NCI-H526 treated with DMSO at 0.1 percent for 48 hours (cell line): ENCODE measurements at regions not wholly inside any gene's neighbourhood (a gene's known extent, or its start where the extent isn't known, plus 50 kb on each side); places are given as distances from the start of the nearest gene placed in this dataset.
A peak's percentile ranks its signal among the peaks of the same experiment; 100 is the strongest.

Source experiments
- DNase-seq: peaks from one replicate; lab custom pipeline; 2025; lab: John Stamatoyannopoulos, UW

DNA sequence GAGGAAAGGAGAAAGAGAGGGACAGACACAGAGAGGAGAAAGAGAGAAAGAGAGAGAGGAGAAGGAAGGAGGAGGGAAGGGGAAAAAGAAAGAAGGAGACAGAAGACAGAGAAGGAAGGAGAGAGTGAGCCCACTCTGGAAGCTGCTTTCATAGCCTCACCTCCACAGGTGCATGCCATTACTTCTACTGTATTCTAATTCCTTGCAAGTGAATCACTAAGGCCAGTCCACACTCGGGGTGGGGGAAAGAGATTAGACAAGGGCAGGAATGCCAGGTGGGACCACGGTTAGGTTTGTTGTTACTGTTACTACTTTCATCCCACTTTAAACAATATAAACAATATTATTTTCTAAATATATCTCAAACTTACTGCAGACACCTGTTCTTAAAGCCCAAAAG, 684.5 kb upstream of the ARGLU1 start:
- no peak for DNase-seq

DNA sequence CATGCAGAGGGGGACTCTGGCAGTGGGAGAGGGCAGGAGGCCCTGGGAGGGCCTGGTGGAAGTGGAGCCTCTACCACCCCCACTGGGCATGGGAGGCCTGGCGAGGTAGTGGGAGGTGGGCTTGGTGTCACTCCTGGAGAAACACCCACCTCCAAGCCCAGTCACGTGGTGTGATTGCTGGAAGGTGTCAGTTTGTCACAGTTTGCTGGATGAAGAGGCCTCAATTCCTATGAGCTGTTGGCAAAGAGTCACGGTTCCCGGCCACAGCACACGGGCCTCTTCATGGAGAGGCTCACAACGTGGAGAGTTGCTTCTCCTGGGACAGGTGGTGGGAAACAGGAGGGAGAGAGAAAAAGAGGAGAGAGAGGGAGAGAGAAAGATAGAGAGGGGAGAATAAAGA, 684.1 kb upstream of the ARGLU1 start:
- no peak for DNase-seq

DNA sequence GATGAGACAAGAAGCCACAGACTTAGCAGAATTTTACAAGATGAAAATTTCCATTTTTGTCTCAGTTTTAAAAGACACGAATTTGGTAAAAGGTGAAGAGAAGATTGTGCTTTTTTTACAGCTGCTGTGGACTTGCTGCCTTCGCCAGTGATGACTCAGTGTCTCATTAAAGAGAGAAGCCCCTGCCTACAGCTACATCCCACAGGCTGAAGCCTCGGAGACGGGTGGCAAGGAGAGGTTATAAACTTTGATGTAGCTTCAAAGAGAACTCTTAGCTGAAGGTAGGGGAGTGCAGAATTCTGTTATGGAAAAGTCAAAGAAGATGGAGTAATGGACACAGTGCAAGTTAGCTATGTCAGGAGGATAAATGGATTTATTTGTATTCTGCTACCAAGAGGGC, 683.4 kb upstream of the ARGLU1 start:
- DNase-seq: no peak

DNA sequence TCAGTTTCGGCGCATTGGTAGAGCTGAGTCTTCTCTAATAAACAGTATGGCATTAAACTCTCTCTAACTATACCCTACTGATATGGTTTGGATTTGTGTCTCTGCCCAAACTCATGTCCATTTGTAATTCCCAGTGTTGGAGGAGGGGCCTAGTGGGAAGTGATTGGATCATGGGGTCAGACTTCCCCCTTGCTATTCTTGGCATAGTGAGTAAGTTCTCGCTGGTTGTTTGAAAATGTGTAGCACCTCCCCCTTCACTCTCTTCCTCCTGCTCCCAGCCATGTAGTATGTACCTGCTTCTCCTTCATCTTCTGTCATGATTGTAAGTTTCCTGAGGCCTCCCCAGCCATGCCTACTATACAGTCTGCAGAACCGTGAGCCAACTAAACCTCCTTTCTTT, 682.7 kb upstream of the ARGLU1 start:
- no peak for DNase-seq

DNA sequence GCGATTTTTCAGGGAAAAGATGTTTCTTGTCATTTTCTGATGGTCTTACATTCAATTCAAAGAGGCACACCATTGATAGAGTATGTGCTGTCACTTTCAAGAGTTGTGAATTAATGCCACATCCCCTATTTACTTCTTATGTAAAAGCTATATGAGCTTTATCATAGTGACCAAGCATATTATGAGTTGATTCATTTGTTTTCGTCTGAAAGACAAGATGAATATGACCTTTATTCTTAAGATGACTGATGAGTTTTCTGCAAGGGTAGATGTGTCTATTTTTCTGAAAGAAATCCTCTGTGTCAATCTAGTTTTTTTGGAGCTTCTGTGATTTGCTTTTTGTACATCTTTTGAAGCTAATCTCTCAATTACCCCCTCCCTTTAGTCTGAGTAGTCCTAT, 676.3 kb upstream of the ARGLU1 start:
- no peak for DNase-seq

DNA sequence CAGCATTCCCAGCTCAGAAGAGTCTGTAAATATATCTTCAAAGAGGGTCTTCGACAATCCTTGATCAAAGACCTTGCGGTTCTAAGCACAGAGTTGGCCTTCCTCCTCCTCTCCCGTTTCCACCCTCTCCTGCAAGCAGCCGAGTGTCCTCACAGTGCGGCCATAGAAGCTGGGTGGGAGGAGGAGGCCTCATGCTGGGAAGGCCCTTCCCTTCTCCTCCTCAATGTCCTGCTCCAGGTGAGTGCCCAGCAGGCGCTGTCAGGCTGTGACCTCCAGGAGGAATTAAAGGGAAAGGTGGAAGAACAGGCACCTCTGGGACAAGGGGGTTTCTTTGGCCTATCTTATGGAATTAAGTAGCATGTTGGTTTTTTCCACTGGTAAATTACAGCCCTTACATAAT, 674.2 kb upstream of the ARGLU1 start:
- no peak for DNase-seq

DNA sequence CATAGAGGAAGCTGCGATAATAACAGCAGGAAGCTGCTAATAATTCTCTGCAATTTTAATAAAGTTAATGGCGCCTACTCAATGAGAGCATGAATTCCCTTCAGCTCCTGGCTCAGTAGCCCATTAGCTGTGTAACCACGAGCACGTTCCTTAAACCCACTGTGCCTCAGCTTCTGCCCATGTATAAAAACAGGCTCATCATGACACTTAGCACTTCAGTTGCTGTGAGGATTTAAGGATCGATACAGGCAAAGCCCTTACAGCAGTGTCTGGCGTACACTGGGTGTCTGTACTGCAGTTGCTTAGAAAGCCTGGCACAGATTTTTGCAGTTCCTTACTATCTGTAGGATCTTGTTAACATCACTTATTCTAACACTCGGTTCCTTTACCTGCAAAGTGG, 673.4 kb upstream of the ARGLU1 start:
- DNase-seq: no peak

DNA sequence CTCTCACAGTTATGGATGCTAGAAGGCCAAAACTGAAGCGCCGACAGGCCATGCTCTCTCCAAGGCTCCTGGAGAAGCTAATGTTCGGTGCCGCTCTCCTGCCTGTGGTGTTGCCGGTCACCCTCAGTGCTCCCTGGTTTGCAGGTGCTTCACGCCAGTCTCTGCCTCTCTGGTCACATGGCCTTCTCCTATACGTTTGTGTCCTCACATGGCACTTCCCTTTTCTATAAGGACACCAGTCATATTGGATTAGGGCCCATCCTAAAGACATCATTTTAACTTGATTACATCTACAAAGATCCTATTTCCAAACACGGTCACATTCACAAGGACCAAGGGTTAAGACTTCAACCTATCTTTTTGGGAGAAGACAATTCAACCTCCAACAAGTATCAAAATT, 671.3 kb upstream of the ARGLU1 start:
- no peak for DNase-seq

DNA sequence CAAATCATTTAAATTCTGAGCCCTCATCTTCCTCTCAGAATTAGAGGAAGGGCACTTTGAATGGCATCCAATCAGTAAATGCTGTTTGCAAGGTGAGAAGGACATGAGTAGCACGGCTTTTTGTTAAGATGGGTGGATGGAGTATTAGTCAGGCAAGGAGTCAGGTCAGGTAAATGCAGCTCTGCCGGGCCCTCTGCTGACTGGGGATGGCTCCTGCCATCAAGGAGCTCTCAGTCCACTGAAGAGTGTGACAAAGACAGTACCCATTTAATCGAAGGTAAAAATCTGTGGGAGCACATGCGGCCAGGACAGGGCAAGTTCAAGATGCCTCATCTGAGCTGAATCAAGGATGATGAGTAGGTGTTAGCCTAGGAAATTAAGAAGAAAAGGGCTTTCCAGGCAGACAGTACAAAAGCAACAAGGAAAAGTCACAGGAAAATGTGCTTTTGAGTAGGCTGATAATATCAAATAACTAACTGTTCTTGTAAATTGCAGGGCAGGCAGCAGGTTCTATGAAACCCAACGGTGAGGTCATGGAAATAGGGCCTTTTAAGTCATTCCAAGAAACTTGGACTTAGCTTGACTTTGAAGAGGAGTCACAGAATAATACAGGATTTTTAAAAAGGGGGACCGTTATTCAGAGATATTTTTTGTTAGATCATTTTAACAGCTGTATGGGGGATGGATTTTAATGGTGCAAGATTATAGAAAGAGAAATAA, 670.5 kb upstream of the ARGLU1 start:
- DNase-seq: no peak

DNA sequence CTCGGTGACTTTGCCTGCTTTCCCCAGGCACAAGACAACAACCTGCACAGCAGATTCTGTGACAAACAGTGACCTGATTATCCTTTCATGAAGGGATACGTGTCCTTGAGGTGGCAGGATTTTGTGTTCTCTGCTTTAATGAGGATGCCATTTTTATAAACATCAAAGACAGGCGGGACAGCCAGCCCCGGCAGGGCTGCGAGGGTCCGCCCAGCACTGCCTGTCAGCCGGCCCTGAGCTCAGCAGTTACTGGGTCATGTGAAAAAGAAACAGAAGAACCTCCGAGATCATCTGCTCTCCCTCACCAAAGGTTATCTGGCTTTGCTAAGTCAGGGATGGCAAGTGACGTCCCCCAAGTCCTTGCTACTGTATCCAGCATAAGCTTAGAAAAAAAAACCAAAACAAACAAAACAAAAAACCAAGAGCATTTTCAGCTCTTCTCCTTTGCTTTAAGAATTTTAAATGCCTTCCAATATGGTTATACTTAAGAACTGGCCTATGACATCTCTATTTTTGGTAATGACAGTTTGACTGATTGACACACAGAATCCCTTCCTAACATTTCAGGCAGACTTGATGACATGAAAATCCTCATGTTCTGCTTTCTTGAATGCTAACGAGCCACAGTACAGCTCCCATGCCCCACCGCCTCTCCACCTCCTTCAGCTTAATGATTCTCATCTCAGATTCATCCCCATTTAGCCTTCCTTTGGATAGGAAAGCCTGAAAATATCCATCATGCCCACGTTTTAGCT, 666.6 kb upstream of the ARGLU1 start:
- no peak for DNase-seq

DNA sequence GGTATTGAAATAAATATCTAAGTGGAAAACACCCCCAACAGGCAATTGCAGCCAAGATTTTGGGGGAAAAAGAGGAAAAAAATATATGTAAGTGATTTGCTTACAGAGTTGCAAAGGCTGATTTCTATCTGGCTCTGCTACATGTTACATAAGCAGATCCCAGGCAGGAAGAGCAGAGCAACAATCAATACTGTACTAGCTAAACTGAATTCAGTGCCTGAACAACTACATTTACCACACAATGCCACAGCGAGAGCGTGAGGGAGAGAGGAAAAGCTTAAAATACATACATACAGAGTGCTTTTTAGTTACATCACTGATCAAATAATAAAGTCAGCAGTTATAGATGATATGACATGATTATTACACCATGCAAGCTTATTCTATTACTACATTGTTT, 665.6 kb upstream of the ARGLU1 start:
- DNase-seq: no peak

DNA sequence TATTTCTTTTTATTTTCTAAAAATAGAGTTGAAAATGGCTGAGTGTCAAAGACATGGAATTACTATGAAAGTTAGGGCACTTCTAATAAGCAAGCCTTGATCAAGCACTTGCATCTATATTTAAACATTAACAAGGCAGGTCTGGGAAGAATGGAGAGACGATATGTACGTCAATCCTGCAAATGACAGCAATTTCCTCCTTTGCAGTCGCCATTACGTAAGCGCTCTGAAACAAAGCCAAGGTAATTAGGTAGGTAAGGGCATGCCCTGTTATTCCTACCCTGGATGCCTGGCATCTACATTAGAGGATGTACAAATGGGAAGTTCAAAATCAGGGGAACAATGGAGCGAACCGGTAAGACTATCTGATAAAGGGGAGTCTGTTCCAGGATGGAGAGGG, 664.0 kb upstream of the ARGLU1 start:
- DNase-seq: no peak

DNA sequence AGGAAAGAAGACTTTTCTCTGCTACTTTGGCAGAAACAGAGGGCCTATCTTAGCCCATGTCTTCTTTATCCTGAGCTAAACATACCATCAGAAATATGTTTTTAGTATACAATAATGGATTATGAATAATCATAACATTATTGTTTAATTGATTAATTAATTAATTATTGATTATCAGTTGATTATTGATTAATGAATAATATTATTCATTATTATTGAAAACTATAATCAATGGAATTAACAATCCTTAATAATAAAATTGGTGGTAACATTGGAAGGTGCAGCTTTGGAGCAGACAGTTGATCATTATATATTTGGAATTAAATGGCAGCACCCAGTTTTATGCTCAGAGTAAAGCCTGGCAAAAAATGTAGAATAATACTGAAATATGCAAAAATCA, 655.9 kb upstream of the ARGLU1 start:
- DNase-seq: no peak

DNA sequence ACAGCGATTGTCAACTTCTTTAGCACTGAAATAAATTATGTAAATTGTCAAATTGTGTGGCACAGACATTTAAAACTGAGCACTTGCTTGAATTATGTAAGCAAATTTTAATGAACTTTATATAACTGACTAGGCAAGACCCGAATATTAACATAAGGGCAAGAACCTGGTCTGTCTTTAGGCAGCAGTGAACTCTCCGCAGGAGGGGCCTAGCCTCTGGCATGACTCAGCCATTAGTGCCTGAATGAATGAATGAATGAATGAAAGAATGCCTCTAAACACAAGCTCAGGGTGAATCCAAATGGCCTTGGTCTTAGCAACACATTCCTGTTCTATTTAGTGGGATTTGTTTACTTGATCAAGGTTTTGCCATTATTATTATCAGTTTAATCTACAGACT, 654.7 kb upstream of the ARGLU1 start:
- no peak for DNase-seq

DNA sequence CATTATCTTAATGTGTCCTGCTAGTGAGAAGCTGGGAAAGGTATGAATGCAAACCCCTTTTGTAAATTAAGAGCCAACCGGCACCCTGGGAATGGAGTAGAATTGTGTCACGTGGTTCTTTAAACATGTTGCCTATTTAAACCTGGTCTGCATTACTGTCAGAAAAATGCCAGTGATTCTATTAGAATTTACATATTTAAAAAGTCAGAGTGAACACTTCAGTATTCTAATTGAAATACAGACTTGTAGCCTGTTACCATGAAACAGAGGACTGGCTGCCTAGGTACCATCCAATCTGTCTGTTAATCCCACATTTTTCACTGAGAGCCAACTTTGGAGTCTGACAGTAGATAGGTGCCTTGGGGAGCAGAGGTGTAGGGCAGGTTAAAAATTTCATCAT, 652.3 kb upstream of the ARGLU1 start:
- no peak for DNase-seq

DNA sequence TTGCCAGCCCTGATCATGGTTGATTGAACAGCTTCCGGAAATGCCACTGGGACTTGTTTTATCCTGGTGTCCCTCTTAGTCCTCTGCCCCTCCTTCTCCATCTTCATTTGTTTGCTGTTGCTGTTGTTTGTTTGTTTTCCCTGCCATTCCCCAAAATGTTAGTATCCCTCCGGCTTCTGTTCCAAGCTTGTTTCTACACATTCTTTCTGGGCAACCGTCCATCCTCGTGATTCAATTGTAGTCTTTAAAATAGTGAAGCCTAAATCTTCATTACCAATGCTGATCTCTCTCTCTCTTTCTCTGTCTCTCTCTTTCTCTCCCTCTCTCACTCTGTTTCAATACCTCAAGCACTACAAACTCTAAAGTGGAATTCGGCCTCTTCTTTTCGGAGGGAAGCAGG, 649.3 kb upstream of the ARGLU1 start:
- DNase-seq: no peak

DNA sequence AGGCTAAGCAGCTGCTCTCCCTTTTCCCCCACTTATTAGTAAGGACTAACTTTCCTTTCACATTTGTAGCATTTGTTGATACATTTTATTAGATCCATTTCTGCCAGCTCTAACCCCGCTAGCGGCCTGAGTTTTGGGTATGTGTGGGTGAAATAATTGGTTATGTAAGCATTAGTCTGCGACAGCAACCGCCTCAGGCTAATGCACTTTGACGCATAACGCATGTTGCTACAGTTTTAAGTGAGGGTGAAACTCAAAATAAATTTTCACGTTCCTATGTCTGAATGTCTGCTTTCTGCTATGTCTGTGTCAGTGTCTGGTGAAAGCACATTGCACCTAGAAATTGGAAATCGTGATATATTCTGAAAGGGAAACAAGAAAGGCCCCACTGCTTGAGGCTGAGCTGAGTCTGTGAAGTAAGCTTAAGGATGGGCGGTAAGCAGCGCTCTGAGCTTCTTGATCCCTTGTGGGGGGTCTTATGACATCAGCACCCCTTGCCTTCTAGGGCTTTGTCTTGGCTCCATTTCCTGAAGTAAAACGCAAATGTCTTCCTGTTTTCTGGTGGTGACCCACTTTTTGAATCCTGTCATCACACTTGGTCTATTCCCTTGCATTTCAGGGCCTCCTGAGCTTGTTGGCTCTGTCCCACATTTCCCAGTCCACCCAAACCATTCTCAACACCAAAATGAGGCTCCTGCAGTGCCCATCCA, 648.3 kb upstream of the ARGLU1 start:
- DNase-seq: no peak

DNA sequence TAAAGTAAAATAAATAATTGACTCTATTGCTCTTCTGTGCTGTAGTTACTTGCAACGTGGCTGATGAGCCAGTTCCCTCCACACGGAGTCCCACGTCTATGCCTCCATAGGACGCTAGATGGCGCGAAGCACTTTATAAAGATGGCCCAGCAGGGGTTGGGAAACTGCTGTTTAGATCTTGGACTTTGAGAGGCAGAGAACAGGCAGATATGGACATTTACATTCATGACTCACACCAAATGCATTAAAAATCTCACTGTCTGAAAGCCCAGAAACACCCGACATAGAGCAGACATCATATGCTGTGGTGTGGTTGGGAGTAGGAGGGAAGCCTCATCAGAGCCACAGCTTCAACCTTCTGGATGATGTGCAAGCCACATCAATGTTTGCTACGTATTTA, 643.1 kb upstream of the ARGLU1 start:
- peak; percentile 28 for DNase-seq

DNA sequence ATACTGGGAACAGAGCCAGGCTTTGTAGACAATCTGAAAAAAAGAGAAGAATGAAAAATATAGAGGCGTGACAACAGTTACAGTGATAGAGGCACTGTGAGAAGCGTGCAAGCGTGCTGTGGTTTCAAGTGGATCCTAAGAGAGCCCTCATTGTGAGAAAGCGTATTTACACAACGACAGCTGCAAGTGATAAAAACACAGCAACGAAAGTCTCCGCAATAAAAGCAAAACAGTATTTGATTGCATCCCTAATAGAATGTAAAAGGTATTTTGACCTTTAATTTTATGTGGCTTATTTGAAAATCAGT, 642.7 kb upstream of the ARGLU1 start:
- DNase-seq: no peak

DNA sequence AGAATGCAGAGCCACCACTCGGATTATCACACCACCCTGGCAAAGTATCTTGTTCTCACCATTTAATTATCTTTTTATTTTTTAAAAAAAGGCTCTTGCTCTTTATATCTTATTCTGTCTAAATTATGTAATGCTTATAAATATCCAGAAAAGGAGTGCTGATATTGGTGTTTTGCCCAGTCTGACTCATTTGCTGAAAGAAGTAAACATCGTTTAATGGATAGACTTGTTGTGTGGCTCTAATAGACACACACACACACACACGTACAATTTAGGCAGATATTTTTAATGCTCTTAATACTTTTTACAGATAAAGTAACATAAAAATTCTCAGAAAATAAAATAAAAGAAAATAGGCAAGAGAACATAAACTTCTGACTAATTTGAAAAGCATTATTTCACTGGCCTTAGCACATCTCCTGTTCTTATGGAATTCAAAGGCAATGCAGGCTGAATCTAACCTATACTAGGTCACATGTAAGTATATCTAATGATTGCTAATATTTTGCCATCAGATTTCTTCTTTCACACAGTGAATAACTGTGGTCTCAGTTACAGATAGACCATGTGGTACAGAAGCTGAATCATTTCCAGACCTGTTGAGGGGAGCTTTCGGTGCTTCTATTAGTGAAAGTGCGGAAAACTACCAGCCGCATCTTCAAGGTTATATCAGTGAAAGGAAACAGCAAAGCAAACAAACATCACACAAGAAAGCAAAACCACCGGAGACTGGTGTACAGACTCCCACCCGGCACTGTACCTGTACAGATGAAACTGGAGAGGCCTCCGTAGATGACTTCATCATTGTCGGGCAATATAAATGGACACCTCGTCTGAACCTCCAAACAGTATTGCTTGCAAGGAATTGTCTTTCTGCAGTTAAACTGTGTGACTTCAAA, 642.1 kb upstream of the ARGLU1 start:
- DNase-seq: no peak

DNA sequence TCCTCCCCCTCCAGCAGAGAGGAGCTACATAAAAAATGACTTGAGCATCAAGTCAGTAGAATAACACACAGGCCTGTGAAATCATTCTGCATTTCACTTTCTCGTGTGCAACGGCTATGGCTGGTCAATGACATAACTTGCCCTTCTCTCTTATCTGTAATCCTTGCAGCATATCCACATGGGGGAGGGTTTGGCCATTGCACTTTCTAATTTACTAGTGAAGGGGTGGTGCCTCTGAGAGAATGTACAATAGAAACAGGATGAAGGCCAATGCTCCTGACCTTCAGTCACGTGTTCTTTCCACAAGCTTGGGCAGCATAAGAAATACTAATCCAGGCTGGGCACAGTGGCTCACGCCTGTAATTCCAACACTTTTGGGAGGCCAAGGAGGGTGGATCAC, 641.0 kb upstream of the ARGLU1 start:
- no peak for DNase-seq

DNA sequence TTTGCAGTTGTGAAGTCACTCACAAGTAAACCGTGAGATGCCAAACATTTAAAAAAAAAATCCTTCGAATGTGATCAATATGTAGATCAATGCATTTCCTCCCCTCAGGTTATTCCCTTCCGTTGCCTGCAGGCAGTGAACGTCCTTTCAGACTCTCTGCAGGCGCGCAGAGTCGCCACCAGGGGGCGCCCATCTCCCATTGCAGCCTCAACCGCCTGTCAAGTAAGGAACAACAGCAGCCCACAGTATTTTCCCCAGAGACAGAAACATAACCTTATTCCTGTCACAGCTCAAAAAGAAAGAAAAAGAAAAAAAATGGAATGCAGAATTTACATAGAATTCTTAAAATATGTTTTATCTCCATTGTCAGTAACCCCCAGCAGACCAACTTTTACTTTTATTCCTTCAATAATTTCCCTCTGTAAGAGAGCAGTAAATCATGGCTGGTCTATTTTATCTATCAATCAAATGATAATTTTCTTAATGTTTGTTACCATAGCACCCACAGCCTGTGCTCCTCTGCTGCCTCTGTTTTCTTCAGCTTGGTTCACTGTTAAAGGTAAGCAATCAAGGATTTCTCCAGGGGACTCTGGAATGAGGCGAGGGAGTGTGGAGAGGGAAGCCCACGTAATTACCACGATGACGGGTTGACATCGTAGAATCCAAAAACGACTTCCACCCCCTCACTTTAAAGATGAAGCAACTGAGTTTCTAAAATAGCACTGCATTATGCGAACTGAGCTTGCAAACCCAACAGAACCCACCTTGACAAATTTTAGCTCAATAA, 637.6 kb upstream of the ARGLU1 start:
- DNase-seq: peak; percentile 7
